Fibroblast of peridontal ligament (primary cell): ENCODE measurements at regions not wholly inside any gene's neighbourhood (a gene's known extent, or its start where the extent isn't known, plus 50 kb on each side); places are given as distances from the start of the nearest gene placed in this dataset.

Experiments used
- DNase-seq: peaks from one replicate; pipeline ENCODE4 v3.0.0-alpha.2; 2010; ENCODE audit errors: extremely low read depth

GRCh38 chr3:147851062-147851461, 441.9 kb downstream of the ZIC1 start:
- no peak for DNase-seq

GRCh38 chr3:147854542-147854941, 445.4 kb downstream of the ZIC1 start:
- no peak for DNase-seq

GRCh38 chr3:147864754-147865354, 455.7 kb downstream of the ZIC1 start:
- DNase-seq, result no peak

GRCh38 chr3:147866561-147866960, 457.4 kb downstream of the ZIC1 start:
- DNase-seq, result no peak

- DNase-seq, result no peak
These were observed 463.4 kb downstream of the ZIC1 start for GRCh38 chr3:147872568-147872967.

GRCh38 chr3:147875498-147875897, 466.3 kb downstream of the ZIC1 start:
- no peak for DNase-seq

GRCh38 chr3:147881933-147882332, 472.8 kb downstream of the ZIC1 start:
- no peak for DNase-seq

GRCh38 chr3:147886879-147887278, 477.7 kb downstream of the ZIC1 start:
- no peak for DNase-seq

- no peak for DNase-seq
These were observed 478.6 kb downstream of the ZIC1 start for GRCh38 chr3:147887797-147888196.

- DNase-seq, result no peak
These were observed 480.9 kb downstream of the ZIC1 start for GRCh38 chr3:147890114-147890513.

GRCh38 chr3:147895509-147895908, 486.3 kb downstream of the ZIC1 start:
- no peak for DNase-seq

GRCh38 chr3:147900851-147901250, 491.7 kb downstream of the ZIC1 start:
- DNase-seq, result no peak

GRCh38 chr3:147903026-147903425, 493.9 kb downstream of the ZIC1 start:
- no peak for DNase-seq

- DNase-seq, result no peak
These were observed 495.3 kb downstream of the ZIC1 start for GRCh38 chr3:147904421-147904820.

- DNase-seq, result no peak
These were observed 497.1 kb downstream of the ZIC1 start for GRCh38 chr3:147906285-147906684.

GRCh38 chr3:147914532-147914931, 505.4 kb downstream of the ZIC1 start:
- DNase-seq, result no peak

GRCh38 chr3:147915057-147915456, 505.9 kb downstream of the ZIC1 start:
- DNase-seq, result peak; percentile 72

GRCh38 chr3:147919496-147919895, 510.3 kb downstream of the ZIC1 start:
- DNase-seq, result no peak

- peak; percentile 94 for DNase-seq
These were observed 511.9 kb downstream of the ZIC1 start for GRCh38 chr3:147921051-147921450.

- DNase-seq, result peak; percentile 51
These were observed 515.6 kb downstream of the ZIC1 start for GRCh38 chr3:147924755-147925154.

- DNase-seq, result no peak
These were observed 516.1 kb downstream of the ZIC1 start for GRCh38 chr3:147925272-147925671.

- no peak for DNase-seq
These were observed 521.2 kb downstream of the ZIC1 start for GRCh38 chr3:147930232-147930807.

GRCh38 chr3:147934451-147935180, 525.5 kb downstream of the ZIC1 start:
- no peak for DNase-seq
